HT-29 (cell line): ENCODE measurements at regions not wholly inside any gene's neighbourhood (a gene's known extent, or its start where the extent isn't known, plus 50 kb on each side); places are given as distances from the start of the nearest gene placed in this dataset.

Experiments used
- DNase-seq: peaks from one replicate; pipeline ENCODE4 v3.0.0-alpha.2; 2015; ENCODE audit warnings: low spot score

DNA sequence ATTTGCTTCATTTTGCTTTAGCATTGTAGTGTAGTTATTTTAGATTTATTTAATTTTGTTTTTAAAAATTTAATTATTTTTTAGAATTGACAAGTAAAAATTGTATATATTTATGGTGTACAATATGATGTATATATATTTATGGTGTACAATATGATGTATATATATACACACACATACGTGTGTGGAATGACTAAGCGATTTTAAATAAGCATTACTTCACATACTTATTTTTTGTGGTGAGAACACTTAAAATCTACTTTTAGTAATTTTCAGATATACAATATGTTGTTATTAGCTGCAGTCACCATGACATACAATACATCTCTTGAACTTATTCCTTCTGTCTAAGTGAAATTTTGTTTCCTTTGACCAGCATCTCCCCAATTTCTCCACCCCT lies 172.9 kb downstream of the SPRY1 start:
- no peak for DNase-seq

DNA sequence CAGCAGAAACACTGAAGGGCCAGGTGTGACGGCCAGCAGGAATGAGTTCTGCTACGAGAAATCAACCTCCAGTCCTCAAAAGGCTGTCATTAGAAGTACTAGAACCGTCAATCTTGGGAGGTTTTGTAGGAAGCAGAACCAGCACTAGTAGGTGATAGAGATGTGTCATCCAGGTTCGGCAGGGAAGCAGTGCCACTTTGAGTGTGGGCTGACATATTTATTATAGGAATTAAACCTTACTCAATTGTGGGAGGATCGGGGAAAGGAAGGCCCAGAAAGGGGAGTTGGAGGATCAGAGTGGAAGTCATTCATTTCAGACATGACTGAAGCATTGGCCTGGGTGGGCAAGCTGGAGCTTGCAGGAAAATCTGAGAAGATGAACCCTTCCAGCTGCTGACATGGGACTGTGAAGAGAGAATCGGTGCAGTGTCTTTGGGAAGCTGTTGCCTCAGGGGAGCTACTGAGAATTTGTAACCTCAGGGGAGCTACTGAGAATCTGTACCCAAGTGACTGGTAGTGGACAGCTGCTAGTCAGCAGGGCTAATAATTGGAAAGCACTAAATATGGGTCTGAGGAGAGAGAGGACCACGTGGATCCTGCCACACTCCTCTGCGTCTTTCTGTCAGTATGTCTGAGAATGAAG lies 177.4 kb downstream of the SPRY1 start:
- DNase-seq = no peak

DNA sequence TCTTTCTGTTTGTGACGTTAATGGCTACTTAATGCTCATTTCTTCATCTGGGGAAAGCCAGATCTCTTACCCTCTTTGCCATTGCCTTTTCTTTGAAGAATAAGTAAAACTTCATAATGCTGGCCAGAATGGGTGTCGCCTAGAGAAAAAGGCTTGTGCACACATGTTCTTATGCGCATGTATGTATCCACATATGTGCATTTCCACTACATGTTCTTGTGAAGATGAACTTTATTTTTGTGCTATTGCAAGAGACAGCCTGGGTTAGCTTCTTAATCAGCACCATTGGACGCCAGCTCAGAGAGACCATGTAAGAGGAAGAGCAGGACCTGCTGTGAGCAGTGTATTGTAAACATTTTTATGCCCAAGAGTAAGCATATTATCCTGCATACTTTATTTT lies 178.7 kb downstream of the SPRY1 start:
- no peak for DNase-seq

GRCh38 chr4:123577225-123577906 lies 180.8 kb downstream of the SPRY1 start:
- DNase-seq = no peak

DNA sequence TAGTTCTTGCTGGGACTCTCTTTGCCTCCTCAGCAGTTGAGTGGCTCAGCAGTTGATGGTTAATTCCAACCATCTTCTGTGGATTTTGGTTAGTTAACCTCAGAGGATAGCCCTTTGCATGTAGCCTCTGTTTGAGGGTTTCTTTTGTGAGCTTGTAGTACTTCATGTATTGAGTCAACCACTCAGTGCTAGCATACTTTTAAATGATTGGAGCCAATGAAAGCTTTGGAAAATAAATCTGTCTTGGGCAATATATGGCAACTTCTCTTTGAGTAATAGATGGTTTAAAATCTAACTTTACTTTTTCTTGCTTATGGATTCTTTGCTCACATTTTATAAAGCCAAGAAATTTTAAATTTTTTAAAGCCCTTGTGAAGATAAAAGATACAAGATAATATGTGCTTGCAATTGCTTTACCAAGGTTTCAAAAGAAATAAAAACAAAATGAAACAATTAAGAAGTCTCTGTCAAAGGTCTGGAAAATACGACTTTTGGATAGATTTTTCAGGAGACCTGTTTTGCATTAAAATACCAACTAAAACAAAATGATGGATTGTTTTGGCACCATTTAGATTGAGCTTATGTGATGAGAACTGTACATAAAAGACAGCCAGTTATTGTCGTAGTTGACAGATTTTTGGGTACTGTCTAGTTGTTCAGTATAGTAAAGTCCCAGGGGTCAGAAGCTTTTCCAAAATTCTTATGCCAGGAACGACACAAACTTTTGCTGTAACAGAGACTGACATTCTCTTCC lies 181.9 kb downstream of the SPRY1 start:
- DNase-seq = no peak

DNA sequence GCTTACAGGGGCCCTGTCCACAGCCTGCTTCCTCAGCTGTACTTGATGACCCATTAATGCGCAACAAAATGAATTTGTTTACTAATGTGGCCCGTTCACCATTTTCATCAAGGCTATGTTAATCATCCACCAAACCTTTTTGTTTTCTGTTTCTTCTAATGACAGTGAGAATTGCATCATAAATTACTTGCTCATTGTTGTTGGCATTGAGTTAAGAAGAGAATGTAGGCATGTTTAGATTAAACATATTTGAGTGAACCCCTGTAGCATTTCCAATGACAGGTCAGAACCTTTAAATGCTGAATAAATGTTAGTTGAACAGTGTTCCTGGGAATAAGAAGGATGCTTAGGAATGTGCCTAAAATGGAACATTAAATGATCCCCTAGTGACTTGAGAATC lies 183.4 kb downstream of the SPRY1 start:
- no peak for DNase-seq

DNA sequence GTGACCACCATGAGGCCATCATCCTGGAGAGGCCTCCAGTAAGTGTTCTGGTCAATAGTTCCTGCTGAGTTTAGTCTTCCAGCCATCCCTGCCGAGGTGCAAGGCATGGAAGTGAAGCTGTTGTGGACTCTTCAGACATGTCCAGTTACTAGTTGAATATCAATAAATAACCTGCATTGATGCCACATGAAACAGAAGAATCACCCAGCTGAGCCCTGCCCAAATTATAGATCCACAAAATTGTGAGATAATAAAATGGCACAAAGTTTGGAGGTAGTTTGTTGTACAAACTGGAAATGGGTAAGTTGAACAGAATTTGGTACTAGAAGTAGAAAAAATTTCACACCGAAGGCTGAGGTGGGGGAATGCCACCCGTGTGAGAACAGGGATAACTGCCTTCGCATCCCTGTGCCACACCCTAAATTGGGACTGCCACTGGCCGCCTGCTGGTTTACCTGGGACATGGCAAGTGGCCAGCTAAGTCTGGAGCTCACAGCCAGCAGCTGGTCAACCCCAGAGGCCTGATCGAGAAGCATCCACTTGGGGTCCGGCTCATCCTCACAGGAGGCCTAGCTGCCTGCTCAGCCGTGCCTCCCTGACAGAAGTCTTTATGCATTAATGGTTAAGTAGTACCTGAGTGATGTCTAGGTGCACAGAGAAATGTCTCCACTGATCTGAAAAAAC lies 184.5 kb downstream of the SPRY1 start:
- no peak for DNase-seq

GRCh38 chr4:123581802-123582201 lies 185.2 kb downstream of the SPRY1 start:
- no peak for DNase-seq

- DNase-seq = no peak
Observed at GRCh38 chr4:123583043-123583442, 186.4 kb downstream of the SPRY1 start.

DNA sequence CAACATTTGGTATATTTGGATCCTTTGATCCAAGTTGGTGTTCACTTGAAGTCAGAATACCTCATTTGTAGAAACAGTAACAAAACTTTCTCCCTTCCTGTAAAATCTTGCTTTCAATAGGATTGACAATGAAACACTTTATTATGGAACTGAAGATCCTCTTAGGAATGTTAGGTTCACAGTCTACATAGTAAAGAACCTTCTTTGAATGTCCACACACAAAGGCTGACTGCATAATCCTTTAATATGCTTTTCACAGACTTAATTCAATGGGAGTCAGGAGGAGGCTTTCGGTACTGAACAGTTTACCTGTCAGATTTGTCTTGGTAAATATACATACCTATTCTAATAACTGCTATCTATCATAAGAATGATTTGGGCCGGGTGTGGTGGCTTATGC lies 188.5 kb downstream of the SPRY1 start:
- no peak for DNase-seq

DNA sequence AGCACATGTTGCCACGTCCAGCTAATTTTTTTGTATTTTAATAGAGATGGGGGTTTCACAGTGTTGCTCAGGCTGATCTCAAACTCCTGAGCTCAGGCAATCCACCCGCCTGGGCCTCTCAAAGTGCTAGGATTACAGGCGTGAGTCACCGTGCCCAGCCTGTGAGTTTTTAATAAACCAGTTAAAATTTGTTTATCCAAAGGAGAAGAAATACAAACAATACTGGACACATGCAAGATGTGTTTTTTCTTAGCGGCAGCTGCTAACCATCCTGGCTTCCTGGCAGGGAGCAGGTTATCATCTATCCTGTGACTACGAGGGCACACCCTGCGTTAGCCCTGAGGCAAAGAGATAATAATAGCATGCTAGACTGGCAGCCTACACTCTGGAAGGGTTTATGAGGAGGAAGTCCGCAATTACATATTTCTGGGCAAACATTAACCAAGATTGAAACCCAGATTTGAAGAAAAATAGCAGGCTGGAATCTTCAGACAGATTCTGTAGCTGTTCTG lies 191.4 kb downstream of the SPRY1 start:
- DNase-seq = no peak

- peak; percentile 80 for DNase-seq
Observed at GRCh38 chr4:123588631-123589241, 192.1 kb downstream of the SPRY1 start.

DNA sequence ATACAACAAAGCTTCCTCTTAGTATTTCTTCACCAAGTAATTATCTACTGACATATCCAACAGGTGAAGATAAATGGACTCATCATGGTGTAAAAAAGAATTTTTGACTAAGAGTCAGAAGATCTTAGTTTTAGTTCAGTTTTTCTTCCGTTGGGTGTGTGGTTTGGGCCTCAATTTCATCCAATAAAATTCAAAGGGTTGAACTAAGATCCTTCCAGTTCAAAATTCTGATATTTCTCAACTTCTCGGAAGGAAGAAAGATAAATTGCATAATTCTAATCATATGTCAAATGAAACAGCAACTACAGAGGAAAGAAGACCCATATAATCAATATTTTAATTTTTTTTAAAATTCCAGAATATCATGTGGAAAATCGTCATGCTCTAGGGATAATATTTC lies 192.7 kb downstream of the SPRY1 start:
- DNase-seq = no peak

GRCh38 chr4:123591875-123592274 lies 195.3 kb downstream of the SPRY1 start:
- DNase-seq = no peak

DNA sequence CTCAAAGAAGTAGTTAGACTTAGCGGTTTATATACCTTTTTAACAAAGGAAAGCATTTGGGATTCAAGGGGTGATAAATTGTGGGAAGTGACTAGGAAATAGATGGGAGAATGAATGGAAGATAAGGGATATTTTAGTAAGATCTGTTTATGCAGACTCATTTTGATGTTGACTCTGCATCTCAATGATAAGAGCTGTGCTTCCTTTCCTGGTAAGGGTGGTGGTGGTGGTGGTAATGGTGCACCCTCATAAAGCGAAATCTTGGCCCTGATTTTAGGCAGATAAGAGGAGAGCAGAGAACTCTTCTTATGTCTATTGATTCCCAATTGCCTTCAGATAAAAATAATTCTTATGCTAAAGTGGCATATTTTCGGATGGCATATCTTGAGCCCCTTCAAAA lies 197.1 kb downstream of the SPRY1 start:
- DNase-seq = no peak

- no peak for DNase-seq
Observed at GRCh38 chr4:123596805-123597204, 200.2 kb downstream of the SPRY1 start.

- no peak for DNase-seq
Observed at GRCh38 chr4:123597586-123597985, 201.0 kb downstream of the SPRY1 start.

DNA sequence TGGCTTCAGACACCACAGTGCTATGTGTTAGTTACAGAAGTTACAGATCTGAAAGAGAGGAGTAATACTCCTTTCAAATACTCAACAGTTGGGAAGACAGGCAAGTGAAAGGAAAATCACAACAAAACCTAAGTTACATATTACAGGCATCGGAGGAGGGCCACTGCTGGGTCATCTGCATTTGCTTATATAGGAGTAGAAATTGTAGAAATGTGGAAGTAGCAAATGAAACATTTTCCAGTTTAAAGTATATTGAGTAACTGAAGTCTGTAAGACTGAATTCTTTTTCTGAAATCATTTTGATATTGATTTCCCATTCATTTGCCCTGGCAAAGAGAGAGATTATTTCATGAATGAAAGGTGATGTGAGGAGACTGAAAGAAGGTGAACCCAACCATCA lies 201.7 kb downstream of the SPRY1 start:
- DNase-seq = no peak

GRCh38 chr4:123599061-123599919 lies 202.7 kb downstream of the SPRY1 start:
- DNase-seq = peak; percentile 37

- DNase-seq = peak; percentile 85
Observed at GRCh38 chr4:123599920-123600810, 203.6 kb downstream of the SPRY1 start.
